HepG2 (cell line): ENCODE measurements at regions not wholly inside any gene's neighbourhood (a gene's known extent, or its start where the extent isn't known, plus 50 kb on each side); places are given as distances from the start of the nearest gene placed in this dataset.

Experiments
- ATAC-seq: fragments of 200-7000 bp; cut with Tn5 transposase; 3 replicates; pipeline ENCODE4 v1.9.1; 2020; ENCODE audit warnings: mild to moderate bottlenecking, moderate library complexity
- BruUV-seq: library from RNA; stranded (reverse); fragments of 400-500 nt; replicated peaks from 2 replicates; lab custom pipeline; 2021; lab: Mats Ljungman, UMichigan
- CTCF ChIA-PET: fragments of 300-600 bp; formaldehyde crosslinking; extraction: SDS; loops from one replicate; lab custom pipeline; 2021; ENCODE audit warnings: low total read pairs, inconsistent platforms, low intra/inter-chr PET ratio; lab: Yijun Ruan, JAX
- POLR2A ChIA-PET: fragments of 350-600 bp; sonication (Branson Sonifier 250); formaldehyde crosslinking; loops from one replicate; lab custom pipeline; 2020; ENCODE audit warnings: antibody characterized with exemption, inconsistent platforms; lab: Yijun Ruan, JAX
- DNase-seq: peaks from one replicate; pipeline ENCODE4 v3.0.0-alpha.2; 2015; ENCODE audit warnings: low spot score
- FAIRE-seq: peaks from 3 replicates; lab custom pipeline; 2011; peaks lifted over from hg19 to GRCh38; lab: Jason Lieb, UNC
- H2AFZ ChIP-seq: one replicate; pipeline ENCODE4 v1.6.1; 2011; ENCODE audit warnings: low read length, inconsistent platforms
- H3K27ac ChIP-seq: fragments of 300-600 bp; 3 replicates; pipeline ENCODE4 v1.8.0; 2011; ENCODE audit warnings: mixed run types, mild to moderate bottlenecking, mixed read lengths, low read length, inconsistent platforms; ENCODE audit not compliant: insufficient read depth; ENCODE audit errors: extremely low read length
- H3K27me3 ChIP-seq, 2 experiments: fragments of 200-600 bp in 1 of 2; 2 replicates in 1 of 2; 3 replicates in 1 of 2; pipeline versions ENCODE4 v1.6.0 to v1.8.0; 2011; ENCODE audit warnings: low read length in 2 of 2, mild to moderate bottlenecking in 2 of 2, moderate library complexity in 2 of 2, inconsistent platforms in 1 of 2; ENCODE audit not compliant: insufficient read depth in 2 of 2, control insufficient read depth in 1 of 2
- H3K36me3 ChIP-seq, 2 experiments: fragments of 200-600 bp in 1 of 2; replicated peaks in 1 of 2; 2 replicates in 1 of 2; 3 replicates in 1 of 2; pipeline versions ENCODE4 v1.5.1 to v1.8.0; 2011; ENCODE audit warnings: low read length in 2 of 2, inconsistent platforms in 1 of 2; ENCODE audit not compliant: insufficient read depth in 2 of 2, control insufficient read depth in 1 of 2
- H3K4me1 ChIP-seq: 2 replicates; pipeline ENCODE4 v1.5.1; 2012; ENCODE audit warnings: low read length, inconsistent platforms; ENCODE audit not compliant: insufficient read depth
- H3K4me2 ChIP-seq: 2 replicates; pipeline ENCODE4 v1.6.0; 2011; ENCODE audit warnings: low read depth, low read length, inconsistent platforms
- H3K4me3 ChIP-seq, 3 experiments: fragments of 200-600 bp in 1 of 3; sonication (generic), shearing (Covaris generic) in 1 of 3; replicated peaks in 1 of 3; 2 replicates each; pipeline ENCODE4 v1.5.1; 2011 to 2016; ENCODE audit warnings: low read length in 3 of 3, inconsistent platforms in 2 of 3, low read depth in 2 of 3, mild to moderate bottlenecking in 2 of 3, control low read depth in 1 of 3, mixed read lengths in 1 of 3; ENCODE audit not compliant: insufficient read depth in 1 of 3
- H3K79me2 ChIP-seq: one replicate; pipeline ENCODE4 v1.6.1; 2011; ENCODE audit warnings: low read length, inconsistent platforms; ENCODE audit not compliant: insufficient read depth
- H3K9ac ChIP-seq: 2 replicates; pipeline ENCODE4 v1.6.0; 2011; ENCODE audit warnings: mild to moderate bottlenecking, low read depth, low read length, inconsistent platforms; ENCODE audit not compliant: insufficient read depth
- H3K9me3 ChIP-seq: 2 replicates; pipeline ENCODE4 v1.5.1; 2012; ENCODE audit warnings: mild to moderate bottlenecking, low read length
- H4K20me1 ChIP-seq: 2 replicates; pipeline ENCODE4 v1.6.0; 2011; ENCODE audit warnings: inconsistent platforms, mild to moderate bottlenecking, low read length, moderate library complexity; ENCODE audit not compliant: insufficient read depth
- DNMT1 ChIP-seq: sonication (generic); formaldehyde crosslinking; IDR thresholded peaks from 2 replicates; pipeline ENCODE4 v1.5.1; 2020; ENCODE audit warnings: mild to moderate bottlenecking, missing genetic modification reagents
- FOSL2 ChIP-seq: sonication (generic); formaldehyde crosslinking; IDR thresholded peaks from 2 replicates; pipeline ENCODE4 v1.4.0; 2020; ENCODE audit warnings: missing genetic modification reagents
- MXD3 ChIP-seq: IDR thresholded peaks from 2 replicates; pipeline ENCODE4 v1.6.1; 2016; ENCODE audit warnings: mild to moderate bottlenecking, missing biosample characterization, missing genetic modification reagents
- NFYC ChIP-seq: IDR thresholded peaks from 2 replicates; pipeline ENCODE4 v1.6.1; 2016; ENCODE audit warnings: missing genetic modification reagents, missing compliant biosample characterization
- NR2F6 ChIP-seq, 2 experiments: IDR thresholded peaks; 2 replicates each; pipeline ENCODE4 v1.6.1; 2016; ENCODE audit warnings: antibody characterized with exemption in 1 of 2, mild to moderate bottlenecking in 1 of 2
- RAD21 ChIP-seq: fragments of 450-650 bp; formaldehyde crosslinking; IDR thresholded peaks from 2 replicates; pipeline ENCODE4 v1.5.0; 2020; ENCODE audit warnings: mild to moderate bottlenecking
- RBM22 ChIP-seq: fragments of 200-400 bp; formaldehyde crosslinking; optimal IDR thresholded peaks from 2 replicates; pipeline ENCODE3; 2017; ENCODE audit warnings: mild to moderate bottlenecking, low read length, moderate library complexity
- RBM39 ChIP-seq: fragments of 200-400 bp; formaldehyde crosslinking; IDR thresholded peaks from one replicate; pipeline ENCODE4 v1.6.1; 2018; ENCODE audit warnings: antibody characterized with exemption, mild to moderate bottlenecking, low read depth, low read length; ENCODE audit not compliant: poor library complexity, severe bottlenecking
- ZFP91 ChIP-seq: sonication (generic); formaldehyde crosslinking; IDR thresholded peaks from 2 replicates; pipeline ENCODE4 v1.9.0; 2022; ENCODE audit warnings: missing genetic modification reagents, mild to moderate bottlenecking, borderline replicate concordance
- ZMAT3 ChIP-seq: sonication (generic); formaldehyde crosslinking; conservative IDR thresholded peaks from 2 replicates; pipeline ENCODE4 v1.7.0; 2021; ENCODE audit warnings: missing genetic modification reagents
- ZNF496 ChIP-seq: sonication (generic); formaldehyde crosslinking; IDR thresholded peaks from 2 replicates; pipeline ENCODE4 v1.8.1; 2023; ENCODE audit warnings: mild to moderate bottlenecking, moderate library complexity, missing genetic modification reagents; ENCODE audit not compliant: insufficient replicate concordance
- ZNF556 ChIP-seq: sonication (generic); formaldehyde crosslinking; IDR thresholded peaks from 2 replicates; pipeline ENCODE4 v1.4.0; 2020; ENCODE audit warnings: mild to moderate bottlenecking, missing genetic modification reagents, borderline replicate concordance
- ZNF652 ChIP-seq: IDR thresholded peaks from 2 replicates; pipeline ENCODE4 v1.6.1; 2016; ENCODE audit warnings: low read depth, borderline replicate concordance
- ZSCAN29 ChIP-seq: sonication (generic); formaldehyde crosslinking; conservative IDR thresholded peaks from 2 replicates; pipeline ENCODE4 v1.4.0; 2020; ENCODE audit warnings: mild to moderate bottlenecking, missing genetic modification reagents
- WGBS: methylation state at CpG from one replicate; pipeline ENCODE4 v1.1.6; 2017; ENCODE audit warnings: low lambda C conversion rate; 5-methylcytosine and 5-hydroxymethylcytosine counted together
- in situ Hi-C: cut with HindIII; loops from 2 replicates; pipeline ENCODE4 v1.10.0; 2017; ENCODE audit warnings: low pct_unique_long_range_greater_than_20kb; ENCODE audit not compliant: extremely low pct_ligation_motif_present
- intact Hi-C: fragments of 100-400 bp; cut with micrococcal nuclease; formaldehyde crosslinking; loops from one replicate; pipeline ENCODE4 v1.10.0; 2022; ENCODE audit not compliant: unreplicated experiment

- CTCF ChIA-PET, result no interaction called here
- FAIRE-seq (no peak), ATAC-seq (no peak)
These were observed 94.9 kb upstream of the SKAP2 start for GRCh38 chr7:26959290-26959689.

GRCh38 chr7:26958834-26959233 is 94.4 kb upstream of the SKAP2 start:
- no peak overlapping the region for H2AFZ ChIP-seq

More at GRCh38 chr7:26959290-26959689, 94.9 kb upstream of the SKAP2 start:
- WGBS, result 91% methylated on average over 3 of the region's 3 CpGs
- H3K27me3 ChIP-seq, result no peaks in the 10 kb centered on the region
- H2AFZ ChIP-seq, result no peak overlapping the region
- no peaks in the 10 kb centered on the region for H4K20me1 ChIP-seq
- H3K27ac ChIP-seq, result no peak overlapping the region
- H3K4me1 ChIP-seq, result peaks cover 17% of the 10 kb centered on the region
- H3K36me3 ChIP-seq, result no peaks in the 10 kb centered on the region
- H3K9me3 ChIP-seq, result no peaks in the 10 kb centered on the region
- no peak for TF ChIP-seq ZMAT3 (CRISPR knock-in tag)
- no peak for TF ChIP-seq DNMT1 (CRISPR knock-in tag)
- no peak for TF ChIP-seq MXD3 (CRISPR knock-in tag)
- TF ChIP-seq ZNF652, result no peak
- TF ChIP-seq RBM22, result no peak
- no peak for TF ChIP-seq ZSCAN29
- TF ChIP-seq RBM39, result no peak
- TF ChIP-seq ZNF556 (CRISPR knock-in tag), result no peak
- H3K4me3 ChIP-seq, result no peak overlapping the region
- no peaks in the 10 kb centered on the region for H3K79me2 ChIP-seq
- DNase-seq, result no peak
- no peak overlapping the region for H3K4me2 ChIP-seq
- intact Hi-C loops, result no loop called here
- no peak overlapping the region for H3K9ac ChIP-seq
- POLR2A ChIA-PET, result interaction anchor here (0.8 to 1.3 kb wide), 2 partner anchors 161 to 163 kb away, joined by 3 read pairs; no protein-coding TSS in a partner anchor
- in situ Hi-C loops, result no loop called here
- no TSS peak for BruUV-seq

More at GRCh38 chr7:26958834-26959233, 94.4 kb upstream of the SKAP2 start:
- Histone ChIP-seq H3K79me2 (no peaks in the 10 kb centered on the region), H3K36me3 (no peaks in the 10 kb centered on the region), H4K20me1 (no peaks in the 10 kb centered on the region), H3K4me1 (peaks cover 17% of the 10 kb centered on the region), H3K4me3 (no peak overlapping the region), H3K9me3 (no peaks in the 10 kb centered on the region), H3K27ac (no peak overlapping the region), H3K27me3 (no peaks in the 10 kb centered on the region), H3K9ac (no peak overlapping the region), H3K4me2 (no peak overlapping the region)
- in situ Hi-C loops (no loop called here), intact Hi-C loops (no loop called here)
- no TSS peak for BruUV-seq
- ATAC-seq, result peak; percentile 52; the same call in 2 of the 3 replicates
- WGBS, result 20% methylated on average over 5 of the region's 5 CpGs
- peak; percentile 46 for DNase-seq
- POLR2A ChIA-PET, result interaction anchor here (1.3 kb wide), 1 partner anchor 163 kb away, joined by 3 read pairs; no protein-coding TSS in a partner anchor
- CTCF ChIA-PET, result no interaction called here
- TF ChIP-seq NFYC (CRISPR knock-in tag) (no peak), NR2F6 (IDR thresholded peaks at IDR 0.05) (no peak), NR2F6 (CRISPR knock-in tag; IDR thresholded peaks at IDR 0.05) (no peak), ZFP91 (no peak), ZNF496 (CRISPR knock-in tag) (no peak), RAD21 (no peak), FOSL2 (CRISPR knock-in tag) (peak; percentile 65)
- no peak for FAIRE-seq
